K562 (cell line): ENCODE measurements at regions not wholly inside any gene's neighbourhood (a gene's known extent, or its start where the extent isn't known, plus 50 kb on each side); places are given as distances from the start of the nearest gene placed in this dataset.

ENCODE experiments used
- CBFB ChIP-seq: sonication (generic); formaldehyde crosslinking; IDR thresholded peaks from 2 replicates; pipeline ENCODE4 v1.4.0; 2020; ENCODE audit warnings: mild to moderate bottlenecking, missing genetic modification reagents
- CBX2 ChIP-seq: fragments of 200-600 bp; sonication (generic); IDR thresholded peaks from one replicate; pipeline ENCODE4 v1.6.1; 2012; ENCODE audit warnings: mild to moderate bottlenecking, low read length, inconsistent platforms; ENCODE audit not compliant: insufficient read depth, poor library complexity, severe bottlenecking
- FOXK2 ChIP-seq, 2 experiments: fragments of 450-650 bp; IDR thresholded peaks in 1 of 2; conservative IDR thresholded peaks in 1 of 2; 2 replicates each; pipeline ENCODE4 v1.6.1; 2016; ENCODE audit warnings: low read depth in 2 of 2, mild to moderate bottlenecking in 1 of 2
- FOXP1 ChIP-seq: sonication (generic); formaldehyde crosslinking; IDR thresholded peaks from 2 replicates; pipeline ENCODE4 v1.8.0; 2022; ENCODE audit warnings: mild to moderate bottlenecking, missing genetic modification reagents
- GATAD2B ChIP-seq: fragments of 450-650 bp; IDR thresholded peaks from 2 replicates; pipeline ENCODE4 v1.6.1; 2017; ENCODE audit warnings: mild to moderate bottlenecking, borderline replicate concordance
- ZBTB7A ChIP-seq: IDR thresholded peaks from 2 replicates; pipeline ENCODE4 v1.6.1; 2011; ENCODE audit warnings: low read depth, mild to moderate bottlenecking, low read length, moderate library complexity, borderline replicate concordance; ENCODE audit not compliant: control insufficient read depth
- TF ChIP-seq, protein P1 (sequence below), 2 experiments: fragments of 450-650 bp; IDR thresholded peaks; 2 replicates each; pipeline ENCODE4 v1.6.1; 2016; ENCODE audit warnings: mild to moderate bottlenecking in 2 of 2, borderline replicate concordance in 1 of 2, low read depth in 1 of 2, moderate library complexity in 1 of 2
- TF ChIP-seq, protein P2 (sequence below): fragments of 200-400 bp; formaldehyde crosslinking; IDR thresholded peaks from 2 replicates; pipeline ENCODE4 v1.6.1; 2017; ENCODE audit warnings: mild to moderate bottlenecking, low read depth, low read length, moderate library complexity

DNA sequence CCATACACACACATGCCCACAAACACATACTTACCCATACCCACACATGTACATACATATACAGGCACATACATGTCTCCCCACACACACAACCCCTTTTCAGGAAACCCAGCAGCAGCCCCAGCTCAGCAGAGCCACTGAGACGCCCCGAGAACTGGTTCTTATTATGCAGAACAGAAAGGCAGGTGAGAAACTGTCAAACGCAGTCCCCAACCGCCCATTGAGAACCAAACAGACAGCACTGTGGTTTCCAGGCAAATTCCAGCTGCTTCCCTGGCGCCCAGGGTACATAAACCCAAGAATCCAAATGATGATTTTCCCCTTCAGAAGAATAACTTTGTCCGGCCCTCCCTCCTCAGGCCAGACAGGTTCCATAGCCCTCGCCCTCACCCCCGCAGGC lies 366.6 kb upstream of the ZMIZ1 start (continued):
- TF ChIP-seq, protein P1, sequence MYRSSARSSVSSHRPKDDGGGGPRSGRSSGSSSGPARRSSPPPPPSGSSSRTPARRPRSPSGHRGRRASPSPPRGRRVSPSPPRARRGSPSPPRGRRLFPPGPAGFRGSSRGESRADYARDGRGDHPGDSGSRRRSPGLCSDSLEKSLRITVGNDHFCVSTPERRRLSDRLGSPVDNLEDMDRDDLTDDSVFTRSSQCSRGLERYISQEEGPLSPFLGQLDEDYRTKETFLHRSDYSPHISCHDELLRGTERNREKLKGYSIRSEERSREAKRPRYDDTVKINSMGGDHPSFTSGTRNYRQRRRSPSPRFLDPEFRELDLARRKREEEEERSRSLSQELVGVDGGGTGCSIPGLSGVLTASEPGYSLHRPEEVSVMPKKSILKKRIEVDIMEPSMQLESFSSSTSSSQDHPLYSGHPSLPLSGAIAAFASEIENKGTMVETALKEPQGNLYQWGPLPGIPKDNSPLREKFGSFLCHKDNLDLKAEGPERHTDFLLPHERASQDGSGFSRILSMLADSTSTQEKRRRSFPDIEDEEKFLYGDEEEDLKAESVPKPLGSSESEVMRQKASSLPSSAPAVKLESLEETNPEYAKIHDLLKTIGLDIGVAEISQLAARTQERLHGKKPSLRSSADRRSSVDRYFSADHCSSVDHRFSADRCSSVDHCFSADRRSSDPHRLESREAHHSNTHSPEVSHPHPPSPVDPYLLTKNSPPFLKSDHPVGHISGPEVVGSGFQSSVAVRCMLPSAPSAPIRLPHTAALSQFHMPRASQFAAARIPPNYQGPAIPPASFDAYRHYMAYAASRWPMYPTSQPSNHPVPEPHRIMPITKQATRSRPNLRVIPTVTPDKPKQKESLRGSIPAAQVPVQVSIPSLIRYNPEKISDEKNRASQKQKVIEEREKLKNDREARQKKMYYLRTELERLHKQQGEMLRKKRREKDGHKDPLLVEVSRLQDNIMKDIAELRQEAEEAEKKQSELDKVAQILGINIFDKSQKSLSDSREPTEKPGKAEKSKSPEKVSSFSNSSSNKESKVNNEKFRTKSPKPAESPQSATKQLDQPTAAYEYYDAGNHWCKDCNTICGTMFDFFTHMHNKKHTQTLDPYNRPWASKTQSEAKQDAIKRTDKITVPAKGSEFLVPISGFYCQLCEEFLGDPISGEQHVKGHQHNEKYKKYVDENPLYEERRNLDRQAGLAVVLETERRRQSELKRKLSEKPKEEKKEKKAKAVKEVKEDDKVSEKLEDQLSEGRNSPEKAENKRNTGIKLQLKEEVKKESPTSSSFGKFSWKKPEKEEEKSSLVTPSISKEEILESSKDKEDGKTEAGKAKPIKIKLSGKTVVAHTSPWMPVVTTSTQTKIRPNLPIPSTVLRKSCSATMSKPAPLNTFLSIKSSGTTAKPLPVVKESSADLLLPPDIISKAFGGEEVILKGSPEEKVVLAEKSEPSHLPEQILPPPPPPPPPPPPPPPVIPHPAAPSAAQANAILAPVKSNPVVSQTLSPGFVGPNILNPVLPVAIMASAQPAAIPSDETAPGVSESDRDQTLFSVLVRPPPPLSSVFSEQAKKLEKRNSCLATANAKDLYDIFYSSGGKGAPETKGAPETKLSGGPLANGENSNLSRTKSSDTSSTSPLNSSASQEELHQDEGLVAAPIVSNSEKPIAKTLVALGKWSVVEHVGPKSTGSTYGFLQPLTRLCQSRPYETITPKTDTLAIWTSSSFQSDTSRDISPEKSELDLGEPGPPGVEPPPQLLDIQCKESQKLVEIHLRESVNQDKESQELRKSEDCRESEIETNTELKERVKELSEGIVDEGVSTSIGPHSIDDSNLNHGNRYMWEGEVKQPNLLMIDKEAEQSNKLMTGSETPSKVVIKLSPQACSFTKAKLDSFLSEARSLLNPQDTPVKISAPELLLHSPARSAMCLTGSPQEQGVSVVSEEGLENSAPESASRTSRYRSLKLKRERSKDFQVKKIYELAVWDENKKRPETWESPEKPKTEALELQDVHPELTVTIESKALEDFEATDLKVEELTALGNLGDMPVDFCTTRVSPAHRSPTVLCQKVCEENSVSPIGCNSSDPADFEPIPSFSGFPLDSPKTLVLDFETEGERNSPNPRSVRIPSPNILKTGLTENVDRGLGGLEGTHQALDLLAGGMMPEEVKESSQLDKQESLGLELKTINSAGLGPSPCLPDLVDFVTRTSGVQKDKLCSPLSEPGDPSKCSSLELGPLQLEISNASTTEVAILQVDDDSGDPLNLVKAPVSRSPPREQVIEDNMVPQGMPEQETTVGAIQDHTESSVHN (IDR thresholded peaks at IDR 0.05; ENCODE audit: borderline replicate concordance in 1 of 2, low read depth in 1 of 2): no peak
- TF ChIP-seq FOXP1 (no peak), CBFB (CRISPR knock-in tag) (no peak), CBX2 (no peak), FOXK2 (conservative IDR thresholded peaks at IDR 0.05 in 1 of 2, IDR thresholded peaks at IDR 0.05 in 1 of 2; ENCODE audit: low read depth in 2 of 2) (no peak), ZBTB7A (no peak), GATAD2B (no peak)
- TF ChIP-seq, protein P2, sequence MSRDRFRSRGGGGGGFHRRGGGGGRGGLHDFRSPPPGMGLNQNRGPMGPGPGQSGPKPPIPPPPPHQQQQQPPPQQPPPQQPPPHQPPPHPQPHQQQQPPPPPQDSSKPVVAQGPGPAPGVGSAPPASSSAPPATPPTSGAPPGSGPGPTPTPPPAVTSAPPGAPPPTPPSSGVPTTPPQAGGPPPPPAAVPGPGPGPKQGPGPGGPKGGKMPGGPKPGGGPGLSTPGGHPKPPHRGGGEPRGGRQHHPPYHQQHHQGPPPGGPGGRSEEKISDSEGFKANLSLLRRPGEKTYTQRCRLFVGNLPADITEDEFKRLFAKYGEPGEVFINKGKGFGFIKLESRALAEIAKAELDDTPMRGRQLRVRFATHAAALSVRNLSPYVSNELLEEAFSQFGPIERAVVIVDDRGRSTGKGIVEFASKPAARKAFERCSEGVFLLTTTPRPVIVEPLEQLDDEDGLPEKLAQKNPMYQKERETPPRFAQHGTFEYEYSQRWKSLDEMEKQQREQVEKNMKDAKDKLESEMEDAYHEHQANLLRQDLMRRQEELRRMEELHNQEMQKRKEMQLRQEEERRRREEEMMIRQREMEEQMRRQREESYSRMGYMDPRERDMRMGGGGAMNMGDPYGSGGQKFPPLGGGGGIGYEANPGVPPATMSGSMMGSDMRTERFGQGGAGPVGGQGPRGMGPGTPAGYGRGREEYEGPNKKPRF: no peak
